ENCODE measurements at regions not wholly inside any gene's neighbourhood (a gene's known extent, or its start where the extent isn't known, plus 50 kb on each side); places are given as distances from the start of the nearest gene placed in this dataset.

DNA sequence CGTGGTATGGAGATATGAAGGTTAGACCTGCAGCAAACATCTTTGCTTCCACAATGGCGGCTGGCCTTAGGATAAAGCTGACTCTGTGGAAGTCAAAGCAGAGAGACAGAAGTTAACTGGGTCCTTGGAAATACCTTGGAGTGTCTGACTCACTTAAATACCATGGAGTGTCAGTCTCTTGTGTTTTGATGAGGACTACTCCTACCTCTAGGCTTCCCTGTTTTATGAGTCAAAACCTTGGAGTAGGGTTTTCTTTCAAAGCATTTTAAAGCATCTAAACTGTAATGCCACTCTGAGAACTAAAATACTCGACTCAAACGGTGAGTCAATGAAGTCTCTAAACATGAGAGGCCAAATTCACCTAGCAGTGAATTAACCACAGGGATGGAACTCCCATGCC is 329.1 kb downstream of the SAMD5 start:
- intact Hi-C loops (cut with DNase I) = no loop called here
- no peak for DNase-seq (ENCODE audit: low spot score)

DNA sequence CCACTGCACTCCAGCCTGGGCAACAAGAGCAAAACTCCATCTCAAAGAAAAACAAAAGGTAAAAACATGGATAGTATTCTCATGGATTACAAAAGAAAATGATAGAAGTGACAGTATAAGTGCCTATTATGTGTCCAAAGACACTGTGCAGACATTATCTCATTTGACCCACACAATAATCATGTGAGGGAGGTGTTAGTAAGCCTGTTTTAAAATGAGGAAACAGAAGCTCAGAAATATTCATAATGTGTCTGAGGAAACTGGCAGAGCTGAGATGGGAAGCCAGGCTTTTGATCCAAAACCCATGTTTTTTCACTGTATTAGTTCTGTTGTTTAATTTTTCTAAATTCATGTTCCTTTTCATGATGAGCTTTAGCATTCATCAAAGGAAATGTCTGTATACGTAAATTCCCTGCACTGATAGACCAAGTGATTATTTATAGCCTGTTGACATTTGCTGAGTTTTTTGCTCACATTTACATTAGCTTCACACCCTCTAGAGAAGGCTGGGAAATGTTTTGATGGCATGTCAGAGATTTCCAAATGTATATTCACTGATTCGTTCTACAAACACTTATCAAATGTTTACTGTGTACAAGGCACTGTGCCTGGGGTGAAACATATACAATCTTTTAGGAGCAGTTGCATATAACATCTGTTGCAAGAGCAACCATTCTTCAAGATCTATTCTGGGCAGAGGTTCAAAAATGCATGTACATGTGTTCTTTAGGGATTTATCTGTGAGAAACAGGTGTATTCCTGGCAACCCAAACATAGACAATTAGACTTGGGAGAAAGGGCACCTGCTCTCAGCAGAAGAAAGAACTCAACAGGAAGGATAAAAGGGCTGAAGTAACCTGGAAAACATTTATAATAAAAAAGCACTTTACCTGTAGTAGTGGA is 331.5 kb downstream of the SAMD5 start:
- intact Hi-C loops (cut with DNase I) = no loop called here
- DNase-seq (ENCODE audit: low spot score) = no peak

DNA sequence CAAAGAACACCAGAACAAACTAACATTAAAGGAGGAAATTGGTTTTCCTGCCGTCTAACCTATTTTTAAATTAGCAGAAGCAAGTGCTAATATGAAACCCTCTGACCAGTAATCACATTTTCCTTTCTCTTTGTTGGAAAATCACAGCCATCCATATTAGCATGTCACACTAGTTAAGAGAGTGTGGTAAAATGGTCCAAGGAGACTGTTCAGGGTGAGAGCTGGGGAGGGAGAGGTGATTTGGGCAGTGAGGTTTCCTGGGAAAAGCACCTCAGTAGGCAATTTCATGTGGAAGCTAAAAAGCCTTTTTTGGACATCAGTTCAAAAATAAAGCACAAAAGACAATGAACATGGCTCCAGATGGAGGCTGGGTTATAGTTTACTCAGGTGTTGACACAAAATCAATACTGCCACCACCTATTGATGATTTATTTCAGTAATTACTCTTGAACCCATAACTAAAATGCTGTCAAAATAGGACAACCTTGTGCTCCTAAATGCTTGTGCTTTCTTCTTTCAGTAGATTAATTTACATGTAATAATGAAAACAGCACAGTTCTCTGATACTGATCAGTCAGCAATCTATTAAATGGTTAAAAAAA is 333.2 kb downstream of the SAMD5 start:
- DNase-seq (ENCODE audit: low spot score) = no peak
- intact Hi-C loops (cut with DNase I) = no loop called here

DNA sequence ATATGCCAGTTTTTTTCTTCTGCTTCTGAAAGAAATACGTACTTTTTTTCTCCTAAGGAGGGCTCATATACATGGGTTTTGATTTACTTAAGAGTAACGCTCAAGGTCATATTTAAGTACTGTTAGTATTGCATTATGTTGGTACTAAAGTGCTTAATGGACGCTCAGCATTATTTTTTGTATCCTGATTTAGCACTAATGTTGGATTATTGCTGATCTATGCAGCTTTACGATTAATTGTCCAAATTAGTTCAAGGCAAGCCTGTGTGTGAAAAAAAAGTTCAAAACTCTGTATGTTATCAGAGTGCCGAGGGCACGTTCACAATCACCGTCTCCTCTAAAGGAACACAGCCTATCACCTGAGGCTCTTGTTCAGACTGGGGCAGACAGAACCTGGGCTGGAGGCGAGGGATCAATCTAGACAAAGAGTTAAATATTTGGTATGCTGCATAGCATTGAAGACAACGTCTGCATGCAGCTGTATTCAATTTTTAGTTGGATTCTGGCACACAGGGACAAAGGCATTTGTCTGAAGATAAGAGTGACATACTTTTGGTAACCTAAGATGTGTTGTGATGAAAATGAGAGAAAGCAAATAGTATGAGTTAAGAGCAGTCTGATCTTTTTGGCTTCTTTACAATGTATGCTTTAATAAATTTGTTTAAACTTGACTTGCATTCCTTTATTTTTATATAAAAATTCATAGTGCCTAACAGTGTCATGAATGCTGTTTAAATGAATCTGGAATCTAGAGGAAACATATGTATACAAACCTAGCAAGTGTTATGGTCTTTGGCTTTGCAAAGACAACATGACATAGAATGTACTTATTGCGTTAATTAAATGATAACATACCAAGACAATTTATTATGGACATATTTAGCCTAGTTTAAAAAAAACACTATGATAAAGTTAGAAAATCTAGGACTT is 341.2 kb downstream of the SAMD5 start:
- intact Hi-C loops (cut with DNase I) = no loop called here
- DNase-seq (ENCODE audit: low spot score) = no peak

DNA sequence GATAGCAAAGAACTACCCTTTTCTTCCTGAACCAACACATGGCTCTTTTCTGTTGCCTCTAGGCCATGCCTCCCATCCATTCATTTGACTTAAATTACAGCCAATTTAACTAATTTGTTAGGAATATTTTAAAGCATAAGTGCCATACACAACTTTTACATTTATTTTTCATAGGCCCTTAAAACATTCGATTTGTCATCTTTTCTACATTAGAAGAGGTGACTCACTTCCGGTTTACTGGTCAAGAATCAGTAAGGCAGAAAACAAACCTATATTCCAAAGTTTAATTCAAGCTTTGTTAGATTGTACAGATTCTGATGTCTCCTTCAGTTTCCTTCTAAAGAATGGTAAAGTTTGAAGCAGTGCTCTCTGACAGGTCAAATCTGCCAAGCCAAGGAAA is 344.3 kb downstream of the SAMD5 start:
- intact Hi-C loops (cut with DNase I) = no loop called here

DNA sequence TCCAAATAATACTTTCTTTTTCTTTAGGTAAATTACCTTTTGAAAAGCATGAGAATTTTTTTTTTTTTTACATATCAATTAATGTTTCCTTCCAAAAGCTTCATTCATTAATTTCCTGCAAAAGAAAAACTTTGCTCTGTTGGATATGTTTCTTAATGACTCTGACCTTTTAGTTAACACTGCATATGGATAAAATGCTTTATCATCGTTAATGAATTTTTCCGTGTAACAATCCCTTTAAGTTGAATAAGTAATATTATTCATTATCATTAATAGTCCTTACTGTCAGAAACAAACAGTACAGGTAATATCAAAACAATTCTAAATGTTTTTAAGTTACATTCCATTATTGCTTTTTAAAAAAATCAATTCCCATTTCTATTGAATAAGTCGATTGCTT is 345.1 kb downstream of the SAMD5 start:
- intact Hi-C loops (cut with DNase I) = no loop called here
- no peak for DNase-seq (ENCODE audit: low spot score)

More for the DNA sequence above, 344.3 kb downstream of the SAMD5 start:
- DNase-seq (ENCODE audit: low spot score) = no peak

DNA sequence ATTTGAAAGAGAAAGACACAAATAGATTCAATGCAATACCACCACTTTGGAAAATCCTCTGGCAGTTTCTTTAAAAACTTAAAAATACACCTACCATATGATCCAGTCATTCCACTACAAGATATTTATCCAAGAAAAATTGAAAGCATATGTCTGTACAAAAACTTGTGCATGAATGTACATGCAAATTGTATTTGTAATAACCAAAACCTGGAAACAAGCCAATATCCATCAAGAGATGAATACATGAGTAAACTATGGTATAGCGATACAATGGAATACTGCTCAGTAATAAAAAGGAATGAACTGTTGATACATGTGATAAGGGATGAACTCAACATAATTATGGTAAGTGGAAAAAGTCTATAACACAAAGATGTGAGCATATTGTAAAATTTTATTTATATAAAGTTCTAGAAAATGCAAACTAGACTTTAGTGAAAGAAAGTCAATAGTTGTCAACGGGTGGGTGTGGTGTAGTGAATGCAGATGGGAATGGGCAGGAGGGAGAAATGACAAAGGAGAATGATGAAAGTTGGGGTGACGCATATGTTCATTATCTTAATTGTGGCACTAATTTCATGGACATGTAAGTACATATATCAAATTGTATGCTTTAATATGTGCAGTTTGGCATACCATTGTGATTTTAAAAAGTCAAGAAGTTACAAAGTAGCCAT is 347.5 kb downstream of the SAMD5 start:
- intact Hi-C loops (cut with DNase I) = no loop called here
- DNase-seq (ENCODE audit: low spot score) = no peak

DNA sequence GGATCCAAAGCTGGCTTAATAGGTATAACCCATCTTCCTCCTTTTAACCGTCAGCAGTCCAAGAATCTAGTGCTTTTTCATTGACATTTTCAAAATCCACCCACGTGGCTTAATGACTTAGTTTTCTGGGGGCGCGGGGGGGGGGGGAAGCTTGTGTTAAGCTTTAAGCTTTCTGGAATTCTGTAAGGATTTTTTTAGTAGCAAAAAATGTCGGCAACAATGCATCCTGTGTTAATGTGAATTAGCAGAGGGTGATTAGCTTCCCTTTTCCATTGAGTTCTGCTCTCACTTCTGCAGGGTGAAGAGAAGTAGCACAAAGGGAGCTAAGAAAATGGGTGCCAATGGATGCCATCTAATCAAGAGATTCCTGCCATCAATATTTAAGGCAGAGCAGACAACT is 348.2 kb downstream of the SAMD5 start:
- DNase-seq (ENCODE audit: low spot score) = no peak
- intact Hi-C loops (cut with DNase I) = no loop called here

DNA sequence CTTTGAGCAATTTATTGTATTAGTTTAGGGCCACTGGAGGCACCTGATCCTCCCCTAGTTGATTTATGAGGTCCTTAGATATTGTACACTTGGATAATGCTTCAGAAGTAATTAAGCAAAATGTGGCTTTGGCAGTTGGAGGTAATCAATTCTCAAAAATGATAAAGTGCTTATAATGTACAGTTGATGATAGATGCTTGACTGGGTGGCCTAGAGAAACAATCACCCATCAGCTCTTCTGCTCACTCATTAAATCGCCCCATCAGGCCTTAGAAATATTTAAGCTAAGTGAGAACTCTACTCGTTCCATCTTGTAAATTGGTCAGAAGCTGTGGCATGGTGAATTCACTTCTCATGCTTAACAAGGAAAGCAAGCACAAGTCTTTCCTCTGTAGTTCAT is 349.9 kb downstream of the SAMD5 start:
- no peak for DNase-seq (ENCODE audit: low spot score)
- intact Hi-C loops (cut with DNase I) = no loop called here

DNA sequence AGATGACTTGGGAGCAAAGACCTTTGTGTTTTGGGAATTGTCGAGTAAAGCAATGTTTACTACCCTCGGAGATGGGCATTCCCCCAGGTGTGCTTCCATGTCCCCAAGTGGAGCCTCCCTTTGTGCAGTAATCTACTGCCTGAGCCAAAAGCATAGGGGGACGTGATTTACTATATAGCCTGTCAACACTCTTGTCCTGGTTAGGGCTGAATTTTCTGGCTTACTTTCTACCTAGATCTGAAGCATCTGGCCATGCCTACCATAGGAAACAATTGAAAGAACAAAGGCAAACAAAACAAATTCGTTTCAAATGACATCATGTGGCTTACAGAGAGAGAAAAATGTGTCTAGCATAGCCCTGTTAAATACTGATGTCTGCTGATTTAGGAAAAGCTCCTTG is 350.6 kb downstream of the SAMD5 start:
- DNase-seq (ENCODE audit: low spot score) = no peak
- intact Hi-C loops (cut with DNase I) = no loop called here

DNA sequence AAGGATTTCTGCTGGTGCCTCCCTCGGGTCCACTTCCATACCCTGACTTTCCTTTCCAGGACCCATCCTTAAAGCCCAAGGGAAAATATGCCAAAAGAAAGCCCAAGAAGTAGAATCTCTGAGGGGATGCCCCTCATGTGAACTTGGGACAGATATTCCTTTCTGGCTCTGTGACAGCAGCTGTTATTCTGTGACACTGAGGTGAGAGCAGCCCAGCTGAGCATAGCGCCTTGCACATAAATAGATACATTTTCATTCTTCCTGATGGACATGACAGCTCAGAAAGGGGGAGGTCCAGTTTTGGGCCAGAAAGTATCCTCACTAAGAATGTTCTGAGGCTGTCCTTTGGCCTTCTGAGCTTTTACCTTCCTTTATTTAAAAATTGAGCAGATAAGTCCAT is 353.2 kb downstream of the SAMD5 start:
- no peak for DNase-seq (ENCODE audit: low spot score)
- intact Hi-C loops (cut with DNase I) = no loop called here

DNA sequence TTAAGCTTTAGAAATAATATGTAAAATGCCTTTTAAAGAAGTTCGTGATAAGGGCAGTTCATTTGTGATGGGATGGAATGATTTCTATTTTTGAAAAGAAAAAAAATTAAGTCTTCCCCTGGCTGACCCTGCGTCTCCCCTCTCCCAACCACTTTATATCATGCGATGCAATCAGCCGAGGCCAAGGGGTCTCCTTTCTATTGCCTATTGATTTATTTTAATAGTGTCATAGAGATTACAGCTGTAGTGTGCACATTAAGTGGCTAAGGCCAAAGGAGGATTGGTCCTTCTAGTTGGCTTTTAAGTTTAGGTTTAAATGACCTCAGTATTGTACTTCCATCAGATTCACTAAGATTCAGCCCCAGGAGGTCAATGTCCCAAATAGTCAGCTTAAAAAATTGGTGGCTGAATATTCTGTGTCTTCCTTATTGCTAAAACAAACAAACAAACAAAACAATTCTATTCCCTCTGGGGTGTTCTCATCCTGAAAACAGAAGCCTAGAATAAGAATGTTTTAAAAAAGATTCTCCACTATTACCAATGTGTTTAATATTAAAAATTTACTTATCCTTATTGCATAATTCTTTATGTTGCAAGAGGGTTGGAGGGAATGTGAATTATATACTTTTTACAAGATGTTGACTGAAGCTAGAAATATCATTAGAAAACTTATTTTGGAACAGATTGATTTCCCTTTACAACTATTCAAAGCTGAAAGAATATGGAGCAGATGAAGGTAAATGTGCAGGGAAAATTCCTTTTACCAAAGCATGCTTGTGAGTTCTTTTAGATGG is 359.1 kb downstream of the SAMD5 start:
- intact Hi-C loops (cut with DNase I) = no loop called here
- no peak for DNase-seq (ENCODE audit: low spot score)

DNA sequence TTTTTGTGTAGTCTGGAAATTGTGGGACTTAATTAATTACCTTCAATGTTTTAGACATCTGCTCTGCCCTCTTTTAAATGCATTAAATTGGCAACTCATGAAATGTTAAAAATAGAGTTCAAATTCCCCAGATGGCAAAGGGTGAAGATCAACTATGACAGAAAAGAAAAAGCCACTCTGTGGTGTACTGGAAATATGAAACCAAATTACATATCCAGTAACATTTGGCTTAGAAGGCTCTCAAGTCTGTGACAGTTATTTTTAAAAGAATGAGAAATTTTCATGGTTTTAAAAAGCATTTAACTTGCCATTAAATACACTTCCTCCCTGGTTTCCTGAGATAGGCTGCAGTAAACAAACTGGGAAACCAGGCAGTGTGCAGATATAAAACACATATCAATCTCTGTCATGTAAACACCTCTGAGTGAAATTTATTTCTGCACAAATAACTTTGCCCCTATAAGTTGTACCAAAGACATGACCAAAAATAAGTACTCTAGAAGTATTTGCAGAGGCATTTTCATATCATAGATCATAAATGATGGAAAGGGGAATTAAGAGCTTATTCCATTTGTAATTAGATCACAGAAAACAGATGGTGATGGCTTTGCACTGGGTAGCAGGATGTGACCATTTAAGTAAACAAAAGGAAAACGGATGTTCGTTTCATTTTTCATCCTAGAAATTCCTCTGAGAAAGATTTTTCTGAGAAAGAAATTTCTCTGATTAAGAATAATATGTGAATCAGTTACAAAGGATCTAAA is 360.1 kb downstream of the SAMD5 start:
- DNase-seq (ENCODE audit: low spot score) = no peak
- intact Hi-C loops (cut with DNase I) = no loop called here

DNA sequence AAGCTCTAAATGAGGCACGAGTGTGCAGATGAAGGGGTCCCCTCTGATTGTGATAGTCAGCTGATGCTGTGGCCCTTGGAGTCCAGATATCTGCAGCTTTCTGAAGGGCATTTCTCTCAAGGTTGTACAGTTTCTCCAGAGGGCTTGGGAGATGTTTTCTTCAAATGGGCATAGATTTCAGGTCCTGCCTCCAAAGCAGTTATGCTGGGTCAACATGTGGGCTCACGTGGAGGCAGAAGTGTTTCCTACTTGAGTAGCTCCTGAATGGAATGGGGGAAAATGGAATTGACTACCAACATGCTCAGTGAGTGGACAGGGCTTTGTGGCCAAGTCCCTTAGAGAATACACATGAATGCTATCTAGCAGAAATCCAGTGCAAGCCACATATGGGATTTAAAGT is 360.7 kb downstream of the SAMD5 start:
- intact Hi-C loops (cut with DNase I) = no loop called here
- no peak for DNase-seq (ENCODE audit: low spot score)

DNA sequence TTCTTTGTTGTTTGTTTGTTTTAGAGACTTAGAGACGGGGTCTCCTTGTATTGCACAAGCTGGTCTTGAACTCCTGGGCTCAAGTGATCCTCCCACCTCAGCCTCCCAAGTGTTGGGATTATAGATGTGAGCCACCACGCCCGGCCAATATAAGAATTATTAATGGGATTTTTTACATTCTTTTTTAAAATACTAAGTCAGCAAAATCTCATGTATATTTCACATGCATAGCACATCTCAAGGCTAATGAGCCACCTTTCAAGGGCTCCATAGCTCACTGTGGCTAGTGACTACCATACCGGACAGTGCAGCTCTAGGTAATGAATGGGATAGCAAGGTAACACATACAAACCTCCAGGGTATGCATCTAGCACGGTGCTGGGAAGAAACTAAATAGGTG is 361.4 kb downstream of the SAMD5 start:
- intact Hi-C loops (cut with DNase I) = no loop called here

DNA sequence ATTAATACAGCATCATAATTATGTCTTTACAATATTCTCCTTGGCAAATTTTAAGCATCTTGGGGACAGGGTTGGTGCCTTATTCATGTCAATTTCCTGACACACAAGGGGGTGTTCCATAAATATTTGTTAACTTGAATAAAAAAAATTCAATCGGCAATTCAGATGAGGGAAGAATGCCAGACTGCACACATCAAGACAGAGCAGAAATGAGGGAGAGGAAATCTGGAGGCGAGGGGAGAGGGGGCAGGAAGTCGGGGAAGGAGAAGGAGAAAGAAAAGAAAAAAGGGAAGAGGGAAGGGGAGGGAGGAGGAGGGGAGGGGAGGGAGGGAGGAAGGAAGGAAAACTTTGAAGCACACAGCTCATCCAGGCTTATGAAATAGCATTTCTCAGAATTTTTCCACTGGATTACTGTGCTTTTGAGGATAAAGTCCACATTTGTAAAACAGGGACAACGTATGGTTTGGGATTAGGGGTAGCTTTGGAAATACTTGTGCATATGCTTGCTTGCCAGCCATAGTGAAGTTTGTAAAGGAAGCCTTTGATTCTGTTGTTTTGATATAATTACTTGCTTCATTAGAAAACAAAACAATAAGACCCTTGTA is 362.1 kb downstream of the SAMD5 start:
- intact Hi-C loops (cut with DNase I) = no loop called here
- no peak for DNase-seq (ENCODE audit: low spot score)

More for the DNA sequence above, 361.4 kb downstream of the SAMD5 start:
- DNase-seq (ENCODE audit: low spot score) = no peak

DNA sequence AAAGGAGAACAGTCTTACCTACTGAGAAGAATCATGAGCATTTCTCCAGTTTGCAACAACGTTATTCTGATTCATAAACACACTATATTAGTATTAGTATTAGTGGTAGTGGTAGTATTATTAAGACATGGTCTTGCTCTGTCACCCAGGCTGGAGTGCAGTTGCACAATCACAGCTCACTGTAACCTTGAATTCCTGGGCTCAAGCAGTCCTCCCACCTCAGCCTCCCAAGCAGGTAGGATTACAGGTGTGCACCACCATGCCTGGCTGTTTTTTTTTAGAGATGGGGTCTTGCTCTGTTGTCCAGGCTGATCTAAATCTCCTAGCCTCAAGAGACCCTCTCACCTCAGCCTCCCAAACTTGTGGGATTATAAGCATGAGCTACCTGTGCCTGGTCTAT is 363.5 kb downstream of the SAMD5 start:
- DNase-seq (ENCODE audit: low spot score) = no peak
- intact Hi-C loops (cut with DNase I) = no loop called here

DNA sequence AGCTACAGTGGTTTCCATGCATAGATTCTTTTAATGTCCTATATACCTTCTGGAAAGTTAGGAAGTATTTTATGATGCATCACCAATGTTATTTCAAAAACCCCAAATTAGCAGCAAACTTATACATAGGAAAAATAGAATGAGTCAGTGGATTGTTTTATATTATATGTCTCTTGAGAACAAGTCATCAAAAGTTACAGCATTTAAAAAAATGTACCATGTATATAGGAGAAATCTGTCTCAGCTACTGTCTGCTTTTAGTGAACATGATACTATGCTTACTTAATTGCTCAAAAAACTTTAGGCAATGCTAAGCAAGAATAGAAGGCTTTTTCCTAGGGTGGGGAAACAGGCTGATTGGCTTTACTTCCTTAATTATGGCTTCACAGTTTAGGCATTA is 365.3 kb downstream of the SAMD5 start:
- intact Hi-C loops (cut with DNase I) = no loop called here
- no peak for DNase-seq (ENCODE audit: low spot score)

All from posterior vena cava (tissue), 2 donors.